Inflammatory macrophage (primary cell): ENCODE measurements at regions not wholly inside any gene's neighbourhood (a gene's known extent, or its start where the extent isn't known, plus 50 kb on each side); places are given as distances from the start of the nearest gene placed in this dataset.
"Not testable (repeated sequence)": the region's sequence is repeated elsewhere in the genome, so short reads cannot be mapped to it uniquely, and the experiment has no call there.

Experiments
- DNase-seq, 2 donors: peaks; one replicate each; pipeline ENCODE4 v3.0.0-alpha.2; 2020 to 2022

- no peak for DNase-seq
These were observed 1564.5 kb upstream of the PCDH10 start for GRCh38 chr4:131584587-131584986.

GRCh38 chr4:131595140-131595539 lies 1554.0 kb upstream of the PCDH10 start:
- no peak for DNase-seq

DNA sequence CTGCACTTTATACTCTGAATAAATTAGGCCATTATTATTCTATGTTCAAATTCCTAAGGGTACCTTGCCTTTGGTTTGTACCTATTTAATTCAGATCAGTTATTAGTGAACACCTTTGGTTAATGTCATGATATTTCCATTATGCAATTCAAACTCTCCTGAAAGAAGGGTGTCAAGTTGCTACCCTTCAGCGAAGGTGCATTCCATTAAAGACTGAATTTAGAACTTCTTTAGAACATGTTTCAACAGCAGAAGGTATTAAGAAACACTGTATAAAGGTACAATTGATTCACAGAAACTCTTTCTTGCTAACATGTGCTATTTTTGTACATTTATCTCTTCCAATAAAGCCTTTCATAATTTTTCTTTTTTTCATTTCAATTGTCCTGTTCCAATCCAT lies 1545.4 kb upstream of the PCDH10 start:
- no peak for DNase-seq

- no peak for DNase-seq
These were observed 1540.1 kb upstream of the PCDH10 start for GRCh38 chr4:131609039-131609438.

GRCh38 chr4:131610517-131610916 lies 1538.6 kb upstream of the PCDH10 start:
- DNase-seq, result not testable (repeated sequence)

DNA sequence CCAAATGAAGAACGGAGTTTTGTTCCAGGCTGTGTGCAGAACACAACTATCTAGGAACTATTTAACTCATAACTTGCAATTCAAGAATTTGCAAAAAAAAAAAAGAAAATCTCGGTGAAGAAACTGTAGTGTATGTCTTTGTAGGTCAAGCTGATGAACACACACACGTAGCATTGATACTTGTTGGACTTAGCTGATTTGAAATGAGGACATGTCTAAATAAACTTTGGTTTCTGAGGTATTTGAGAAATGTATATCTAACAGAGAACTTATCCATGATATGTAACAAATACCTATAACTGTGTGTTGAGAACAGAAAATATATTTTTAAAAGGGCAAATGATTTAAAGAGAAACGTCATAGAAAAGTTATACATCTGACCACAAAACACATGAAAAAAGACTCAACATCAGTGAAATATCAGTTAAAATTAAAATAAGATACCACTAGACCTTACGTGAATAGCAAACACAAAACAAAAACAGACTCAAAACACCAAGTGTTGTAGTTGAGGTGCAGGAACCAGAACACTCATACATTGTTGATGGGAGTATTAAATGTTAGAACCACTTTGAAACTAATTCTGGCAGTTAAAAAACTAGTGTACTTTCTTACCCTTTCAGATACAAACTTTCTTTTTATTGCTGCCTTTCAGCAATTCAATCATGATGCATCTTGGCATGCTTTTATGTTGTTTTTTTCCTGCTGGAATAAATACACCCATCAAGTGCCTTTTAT lies 1535.8 kb upstream of the PCDH10 start:
- no peak for DNase-seq

- DNase-seq, result no peak
These were observed 1535.3 kb upstream of the PCDH10 start for GRCh38 chr4:131613824-131614216.

- no peak for DNase-seq
These were observed 1516.2 kb upstream of the PCDH10 start for GRCh38 chr4:131632877-131633276.

GRCh38 chr4:131635191-131635590 lies 1513.9 kb upstream of the PCDH10 start:
- DNase-seq, result no peak

DNA sequence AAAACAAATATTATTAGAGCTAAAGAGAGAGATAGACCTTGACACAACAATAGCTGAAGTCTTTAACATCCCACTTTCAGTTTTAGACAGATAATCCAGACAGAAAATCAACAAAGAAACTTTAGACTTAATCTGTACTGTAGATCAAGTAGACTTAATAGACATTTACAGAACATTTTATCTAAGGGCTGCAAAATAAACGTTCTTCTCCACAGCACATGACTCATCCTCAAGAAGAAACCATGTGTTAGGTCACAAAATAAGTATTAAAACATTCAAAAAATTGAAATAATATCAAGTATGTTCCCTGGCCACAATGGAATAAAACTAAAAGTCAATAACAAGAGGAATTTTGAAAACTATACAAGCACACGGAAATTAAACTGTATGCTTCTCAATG lies 1510.3 kb upstream of the PCDH10 start:
- no peak for DNase-seq

DNA sequence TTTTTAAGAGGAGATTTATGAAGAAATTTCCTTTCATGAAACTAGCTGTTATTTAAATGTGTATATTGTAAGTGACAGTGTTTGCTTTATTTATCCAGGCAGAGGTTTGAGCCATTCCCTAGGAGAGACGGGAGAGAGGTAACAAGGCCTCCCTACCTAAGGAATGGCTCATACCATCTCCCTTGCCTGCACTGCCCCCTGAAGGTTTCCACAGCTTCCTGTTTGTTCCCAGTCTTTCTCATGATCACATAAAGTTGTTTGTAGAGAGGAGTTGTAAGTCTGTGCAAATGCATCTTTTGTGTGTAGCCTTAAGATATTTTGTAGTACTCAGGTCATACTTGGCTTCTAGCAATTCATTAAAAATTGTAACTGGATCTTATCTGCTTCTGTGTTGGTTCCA lies 1504.5 kb upstream of the PCDH10 start:
- DNase-seq, result no peak

- no peak for DNase-seq
These were observed 1499.9 kb upstream of the PCDH10 start for GRCh38 chr4:131649227-131649626.

DNA sequence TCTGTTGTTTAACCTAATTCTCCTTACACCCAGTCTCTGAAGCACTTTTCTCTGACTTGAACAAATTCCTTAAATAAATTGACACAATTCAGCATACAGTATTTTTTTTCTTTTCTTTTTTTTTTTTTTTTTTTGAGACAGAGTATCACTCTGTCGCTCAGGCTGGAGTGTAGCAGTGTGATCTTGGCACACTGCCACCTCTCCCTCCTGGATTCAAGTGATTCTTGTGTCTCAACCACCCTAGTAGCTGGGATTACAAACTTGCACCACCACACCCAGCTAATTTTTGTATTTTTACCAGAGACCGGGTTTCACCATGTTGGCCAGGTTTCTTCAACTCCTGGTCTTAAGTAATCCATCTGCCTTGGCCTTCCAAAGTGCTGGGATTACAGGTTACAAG lies 1498.1 kb upstream of the PCDH10 start:
- no peak for DNase-seq

DNA sequence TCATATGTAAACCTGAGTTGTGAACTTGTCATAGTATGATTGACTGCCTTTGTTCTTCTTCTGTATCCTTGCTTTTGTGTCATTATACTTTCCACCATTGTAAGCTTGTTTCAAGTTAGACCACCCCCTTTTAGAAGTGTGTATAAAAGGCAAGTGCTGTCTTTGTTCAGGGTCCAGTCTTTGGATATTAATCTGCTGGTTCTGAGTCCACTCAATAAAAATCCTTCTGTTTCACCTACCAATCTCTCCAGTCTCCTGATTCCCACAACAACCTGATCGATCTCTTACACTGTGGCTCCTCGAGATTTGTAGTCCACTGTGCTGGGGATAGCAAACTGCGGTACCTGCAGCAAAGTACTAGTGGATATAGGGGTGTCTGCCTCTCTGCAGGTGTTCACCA lies 1465.8 kb upstream of the PCDH10 start:
- DNase-seq, result not testable (repeated sequence)

DNA sequence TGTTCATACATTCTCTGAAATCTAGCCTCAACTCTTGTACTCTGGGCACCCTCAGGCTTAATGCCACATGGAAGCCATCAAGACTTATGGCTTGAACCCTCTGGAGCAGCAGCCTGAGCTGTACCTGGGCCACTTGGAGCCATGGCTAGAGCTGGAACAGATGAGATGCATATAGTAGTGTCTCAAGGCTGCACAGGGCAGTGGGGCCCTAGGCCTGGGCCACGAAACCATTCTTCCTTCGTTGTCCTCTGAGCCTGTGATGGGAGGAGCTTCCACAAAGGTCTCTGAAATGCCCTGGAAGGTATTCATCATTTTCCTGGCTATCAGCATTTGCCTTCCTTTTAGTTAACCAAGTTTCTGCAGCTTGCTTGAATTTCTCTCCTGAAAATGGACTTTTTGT lies 1427.2 kb upstream of the PCDH10 start:
- no peak for DNase-seq

DNA sequence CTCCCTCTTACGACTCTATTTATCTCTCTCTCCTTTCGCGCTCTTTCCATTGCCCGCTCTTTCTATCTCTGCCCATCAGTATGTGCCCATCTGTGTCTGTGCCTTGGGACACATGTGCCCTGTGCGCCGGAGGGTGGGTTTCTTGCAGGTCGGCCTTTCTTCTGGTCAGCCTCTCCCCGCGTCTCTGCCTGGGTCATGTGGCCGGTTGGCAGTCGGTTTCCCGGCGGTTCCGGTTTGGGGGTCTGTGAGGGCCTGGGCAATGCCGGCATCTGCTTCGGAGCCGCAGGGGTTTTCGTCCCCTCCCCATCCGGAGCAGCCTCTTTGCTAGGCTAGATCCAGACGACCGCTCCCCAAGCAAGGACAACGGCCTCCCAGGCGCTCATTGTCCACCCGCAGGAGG lies 1426.0 kb upstream of the PCDH10 start:
- not testable (repeated sequence) for DNase-seq

- peak; percentile 3 to 60 for DNase-seq
These were observed 1424.2 kb upstream of the PCDH10 start for GRCh38 chr4:131724847-131725246.

DNA sequence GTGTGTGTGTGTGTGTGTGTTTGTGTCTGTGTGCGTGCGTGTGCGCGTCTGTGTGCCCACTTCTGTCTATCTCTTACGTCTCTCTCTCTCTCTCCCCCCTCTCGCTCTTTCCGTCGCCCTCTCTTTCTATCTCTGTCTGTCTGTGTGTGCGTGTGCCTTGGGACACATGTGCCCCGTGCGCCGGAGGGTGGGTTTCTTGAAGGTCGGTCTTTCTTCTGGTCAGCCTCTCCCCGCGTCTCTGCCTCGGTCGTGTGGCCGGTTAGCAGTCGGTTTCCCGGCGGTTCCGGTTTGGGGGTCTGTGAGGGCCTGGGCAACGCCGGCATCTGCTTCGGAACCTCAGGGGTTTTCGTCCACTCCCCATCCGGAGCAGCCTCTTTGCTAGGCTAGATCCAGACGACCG lies 1423.6 kb upstream of the PCDH10 start:
- not testable (repeated sequence) for DNase-seq

- not testable (repeated sequence) for DNase-seq
These were observed 1422.2 kb upstream of the PCDH10 start for GRCh38 chr4:131726940-131727339.

DNA sequence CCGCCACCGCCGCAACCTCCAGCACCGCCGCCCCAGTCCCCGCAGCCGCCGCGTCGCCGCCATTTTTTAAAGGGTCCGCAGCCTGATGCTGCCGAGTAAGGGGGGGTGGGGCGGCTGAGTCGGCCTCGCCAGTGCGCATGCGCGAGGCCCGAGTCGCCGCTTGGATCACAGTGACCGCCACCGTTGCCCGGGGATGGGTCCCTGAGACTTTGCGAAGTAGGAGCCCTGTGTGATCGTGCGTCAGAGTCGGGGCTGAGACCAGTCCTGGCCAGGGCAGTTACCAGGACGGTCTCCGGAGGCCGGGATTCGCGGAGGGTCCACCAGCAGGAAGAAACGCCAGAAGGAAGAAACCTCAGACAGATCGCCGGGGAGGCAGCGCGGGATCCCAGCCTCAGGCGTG lies 1421.7 kb upstream of the PCDH10 start:
- DNase-seq, result not testable (repeated sequence)

DNA sequence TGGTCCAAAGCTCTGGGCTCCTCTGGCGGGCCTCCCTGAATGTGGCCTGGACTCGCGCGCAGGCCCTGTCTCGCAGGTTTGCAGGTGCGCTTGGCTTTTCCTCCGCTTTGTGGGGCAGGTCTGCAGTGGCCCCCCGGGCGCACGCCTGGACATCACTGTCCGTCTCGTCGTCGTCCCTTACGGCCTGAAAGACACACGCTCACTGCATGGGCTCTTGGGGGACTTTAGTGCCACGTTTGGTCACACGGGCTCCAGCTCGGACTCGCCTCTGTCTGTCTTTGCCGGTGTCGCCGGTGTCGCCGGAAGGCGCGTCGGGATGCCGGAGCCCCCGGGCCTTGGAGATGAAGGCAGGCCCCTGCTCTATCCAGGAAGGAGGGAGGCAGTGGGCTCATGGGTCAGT lies 1419.9 kb upstream of the PCDH10 start:
- not testable (repeated sequence) for DNase-seq

DNA sequence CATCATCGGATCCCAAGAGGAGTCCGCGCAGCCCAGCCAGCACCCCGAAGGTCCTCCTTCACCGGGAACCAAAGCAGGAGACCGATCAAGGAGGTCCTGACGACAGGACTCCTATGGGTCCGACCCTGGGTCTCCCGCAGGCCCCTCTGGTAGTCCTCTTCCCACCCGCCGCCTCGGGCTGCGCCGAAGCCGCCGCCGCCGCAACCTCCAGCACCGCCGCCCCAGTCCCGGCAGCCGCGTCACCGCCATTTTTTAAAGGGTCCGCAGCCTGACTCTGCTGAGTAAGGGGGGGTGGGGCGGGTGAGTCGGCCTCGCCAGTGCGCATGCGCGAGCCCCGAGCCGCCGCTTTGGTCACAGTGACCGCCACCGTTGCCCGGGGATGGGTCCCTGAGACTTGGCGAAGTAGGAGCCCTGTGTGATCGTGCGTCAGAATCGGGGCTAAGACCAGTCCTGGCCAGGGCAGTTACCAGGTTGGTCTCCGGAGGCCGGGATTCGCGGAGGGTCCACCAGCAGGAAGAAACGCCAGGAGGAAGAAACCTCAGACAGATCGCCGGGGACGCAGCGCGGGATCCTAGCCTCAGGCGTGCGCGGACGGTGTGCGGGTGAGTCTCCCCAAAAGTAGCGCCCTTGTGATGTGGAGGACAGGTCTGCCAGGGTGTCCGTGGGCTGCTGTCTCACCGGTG lies 1419.2 kb upstream of the PCDH10 start:
- not testable (repeated sequence) for DNase-seq

- not testable (repeated sequence) for DNase-seq
These were observed 1418.5 kb upstream of the PCDH10 start for GRCh38 chr4:131730574-131730973.

GRCh38 chr4:131732034-131732630 lies 1417.0 kb upstream of the PCDH10 start:
- not testable (repeated sequence) for DNase-seq
